ENCODE measurements at regions not wholly inside any gene's neighbourhood (a gene's known extent, or its start where the extent isn't known, plus 50 kb on each side); places are given as distances from the start of the nearest gene placed in this dataset.

DNA sequence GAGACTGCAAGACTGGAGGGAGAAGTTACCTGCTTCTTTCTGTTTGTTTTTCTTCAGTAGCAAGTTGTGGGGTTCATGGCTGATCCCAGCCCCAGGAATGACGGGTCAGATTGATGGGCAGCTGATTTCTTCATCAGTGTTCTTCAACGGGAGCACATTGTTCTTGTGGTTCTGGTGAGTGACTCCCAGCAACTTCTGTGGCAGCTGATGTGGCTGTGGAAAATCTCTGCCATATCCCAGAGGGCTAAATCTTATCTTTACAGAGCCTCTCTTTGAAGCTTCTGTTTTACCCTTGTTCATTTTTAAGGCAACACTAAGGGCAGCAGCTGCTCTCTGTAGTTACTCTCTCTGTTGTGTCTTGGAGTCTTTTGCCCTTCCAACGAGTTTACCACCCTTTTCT lies 710.3 kb downstream of the PRELID2 start:
- Histone ChIP-seq H3K4me1 (no peaks in the 10 kb centered on the region), H3K4me3 (no peak overlapping the region), H3K9me3 (no peaks in the 10 kb centered on the region), H3K27ac (no peak overlapping the region), H3K36me3 (no peaks in the 10 kb centered on the region), H3K27me3 (no peaks in the 10 kb centered on the region)
- intact Hi-C loops (cut with DNase I): no loop called here
- 12 to 20% (median 19%) methylated on average over 3 of the region's 3 CpGs for WGBS, 4 donors
- DNase-seq: no peak
- ATAC-seq: no peak
- TF ChIP-seq POLR2A (IDR thresholded peaks at IDR 0.05): no peak
- TF ChIP-seq, protein P1, sequence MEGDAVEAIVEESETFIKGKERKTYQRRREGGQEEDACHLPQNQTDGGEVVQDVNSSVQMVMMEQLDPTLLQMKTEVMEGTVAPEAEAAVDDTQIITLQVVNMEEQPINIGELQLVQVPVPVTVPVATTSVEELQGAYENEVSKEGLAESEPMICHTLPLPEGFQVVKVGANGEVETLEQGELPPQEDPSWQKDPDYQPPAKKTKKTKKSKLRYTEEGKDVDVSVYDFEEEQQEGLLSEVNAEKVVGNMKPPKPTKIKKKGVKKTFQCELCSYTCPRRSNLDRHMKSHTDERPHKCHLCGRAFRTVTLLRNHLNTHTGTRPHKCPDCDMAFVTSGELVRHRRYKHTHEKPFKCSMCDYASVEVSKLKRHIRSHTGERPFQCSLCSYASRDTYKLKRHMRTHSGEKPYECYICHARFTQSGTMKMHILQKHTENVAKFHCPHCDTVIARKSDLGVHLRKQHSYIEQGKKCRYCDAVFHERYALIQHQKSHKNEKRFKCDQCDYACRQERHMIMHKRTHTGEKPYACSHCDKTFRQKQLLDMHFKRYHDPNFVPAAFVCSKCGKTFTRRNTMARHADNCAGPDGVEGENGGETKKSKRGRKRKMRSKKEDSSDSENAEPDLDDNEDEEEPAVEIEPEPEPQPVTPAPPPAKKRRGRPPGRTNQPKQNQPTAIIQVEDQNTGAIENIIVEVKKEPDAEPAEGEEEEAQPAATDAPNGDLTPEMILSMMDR (IDR thresholded peaks at IDR 0.05): no peak

GRCh38 chr5:145118611-145119010 lies 716.5 kb downstream of the PRELID2 start:
- Histone ChIP-seq H3K36me3 (no peaks in the 10 kb centered on the region), H3K4me3 (no peak overlapping the region), H3K4me1 (no peaks in the 10 kb centered on the region), H3K27me3 (no peaks in the 10 kb centered on the region), H3K9me3 (no peaks in the 10 kb centered on the region), H3K27ac (no peak overlapping the region)
- intact Hi-C loops (cut with DNase I): no loop called here
- TF ChIP-seq POLR2A (IDR thresholded peaks at IDR 0.05): no peak
- TF ChIP-seq, protein P1 (IDR thresholded peaks at IDR 0.05): no peak
- DNase-seq (no peak), ATAC-seq (no peak)
- 79 to 86% (median 84%) methylated on average over 2 of the region's 2 CpGs for WGBS, 4 donors

- H3K9me3 ChIP-seq: no peaks in the 10 kb centered on the region
- no peak overlapping the region for H3K27ac ChIP-seq
- no peak for TF ChIP-seq POLR2A (IDR thresholded peaks at IDR 0.05)
- TF ChIP-seq, protein P1 (IDR thresholded peaks at IDR 0.05): no peak
- no peaks in the 10 kb centered on the region for H3K27me3 ChIP-seq
- no peak for DNase-seq
- intact Hi-C loops (cut with DNase I): no loop called here
- 66 to 84% (median 76%) methylated on average over 1 of the region's 1 CpG for WGBS, 4 donors
- H3K4me3 ChIP-seq: no peak overlapping the region
- no peaks in the 10 kb centered on the region for H3K36me3 ChIP-seq
- no peaks in the 10 kb centered on the region for H3K4me1 ChIP-seq
- no peak for ATAC-seq
Observed at GRCh38 chr5:145118127-145118526, 717.0 kb downstream of the PRELID2 start.

DNA sequence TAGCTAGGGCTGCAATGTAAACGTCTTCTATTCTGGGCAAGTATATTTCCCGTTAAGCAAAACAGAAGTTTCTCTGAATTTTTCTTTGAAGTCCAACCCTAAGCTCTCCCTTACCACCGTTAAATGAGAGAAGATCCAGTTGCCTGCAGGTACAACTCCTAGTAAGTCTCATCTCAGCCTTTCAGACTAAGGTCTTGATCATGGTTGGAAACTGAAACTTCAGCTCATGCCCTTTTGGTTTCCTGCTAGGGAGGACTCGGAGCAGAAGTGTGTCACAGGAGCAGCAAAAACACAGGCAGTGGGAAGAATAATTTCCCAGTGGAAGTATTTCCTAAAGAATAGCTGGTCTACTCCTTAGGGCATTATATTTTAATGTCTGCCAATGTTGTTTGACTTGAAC lies 717.9 kb downstream of the PRELID2 start:
- Histone ChIP-seq H3K27ac (no peak overlapping the region), H3K36me3 (no peaks in the 10 kb centered on the region), H3K4me1 (no peaks in the 10 kb centered on the region), H3K27me3 (no peaks in the 10 kb centered on the region), H3K9me3 (no peaks in the 10 kb centered on the region), H3K4me3 (no peak overlapping the region)
- intact Hi-C loops (cut with DNase I): no loop called here
- no peak for TF ChIP-seq POLR2A (IDR thresholded peaks at IDR 0.05)
- 70 to 80% (median 76%) methylated on average over 4 of the region's 4 CpGs for WGBS, 4 donors
- ATAC-seq (no peak), DNase-seq (no peak)

GRCh38 chr5:145111420-145111819 lies 723.7 kb downstream of the PRELID2 start:
- DNase-seq (no peak), ATAC-seq (no peak)
- H3K4me1 ChIP-seq: no peaks in the 10 kb centered on the region
- H3K36me3 ChIP-seq: no peaks in the 10 kb centered on the region
- no peak overlapping the region for H3K4me3 ChIP-seq
- no peak for TF ChIP-seq POLR2A (IDR thresholded peaks at IDR 0.05)
- intact Hi-C loops (cut with DNase I): no loop called here
- H3K9me3 ChIP-seq: no peaks in the 10 kb centered on the region
- 41 to 65% (median 59%) methylated on average over 3 of the region's 3 CpGs for WGBS, 4 donors
- no peaks in the 10 kb centered on the region for H3K27me3 ChIP-seq
- no peak overlapping the region for H3K27ac ChIP-seq

Data from heart left ventricle (tissue), 16 donors.